Activated naive CD4-positive, alpha-beta T cell treated with anti-CD3 and anti-CD28 coated beads, Interleukin-2, amount 10 ng/mL, durations not matched to agents 7 days and 5 days (primary cell): ENCODE measurements at regions not wholly inside any gene's neighbourhood (a gene's known extent, or its start where the extent isn't known, plus 50 kb on each side); places are given as distances from the start of the nearest gene placed in this dataset.
"Not testable (repeated sequence)": the region's sequence is repeated elsewhere in the genome, so short reads cannot be mapped to it uniquely, and the experiment has no call there.

ENCODE experiments used
- CTCF ChIA-PET: fragments of 350-600 bp; sonication (Branson Sonifier 250); formaldehyde crosslinking; loops from one replicate; lab custom pipeline; 2021; ENCODE audit warnings: antibody characterized with exemption; lab: Charles Lee
- DNase-seq: peaks from one replicate; pipeline ENCODE4 v3.0.0-alpha.2; 2020
- H3K27ac Mint-ChIP-seq: one replicate; pipeline ENCODE4 v1.8.0; 2021; ENCODE audit warnings: mild to moderate bottlenecking, moderate library complexity, mixed read lengths
- H3K27me3 Mint-ChIP-seq: one replicate; pipeline ENCODE4 v1.8.0; 2021; ENCODE audit warnings: mild to moderate bottlenecking, mixed read lengths
- H3K36me3 Mint-ChIP-seq: one replicate; pipeline ENCODE4 v1.8.0; 2021; ENCODE audit warnings: mixed read lengths
- H3K4me1 Mint-ChIP-seq: one replicate; pipeline ENCODE4 v1.8.0; 2021; ENCODE audit warnings: mixed read lengths
- H3K4me3 Mint-ChIP-seq: one replicate; pipeline ENCODE4 v1.8.0; 2021; ENCODE audit warnings: mild to moderate bottlenecking, moderate library complexity, mixed read lengths
- H3K9me3 Mint-ChIP-seq: one replicate; pipeline ENCODE4 v1.8.0; 2021; ENCODE audit warnings: mixed read lengths

DNA sequence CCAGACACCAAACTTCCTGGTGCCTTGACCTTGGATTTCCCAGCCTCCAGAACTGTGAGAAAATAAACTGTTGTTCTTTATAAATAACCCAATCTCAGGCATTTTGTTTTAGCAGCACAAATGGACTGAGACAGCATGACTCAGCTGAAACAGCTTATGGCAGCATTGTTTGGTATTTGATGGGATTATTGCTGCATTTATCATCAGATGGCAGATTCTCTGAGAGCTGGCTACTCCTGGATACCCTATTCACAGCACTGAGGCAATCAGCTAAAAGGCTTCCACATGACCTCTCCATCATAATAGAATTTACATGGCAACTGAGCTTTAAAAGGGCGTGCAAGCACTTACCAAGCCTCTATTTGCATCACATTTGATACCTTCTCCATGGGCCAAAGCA, 623.1 kb upstream of the CPEB2 start:
- Mint-ChIP-seq H3K4me3 (no peak overlapping the region), H3K27me3 (no peaks in the 10 kb centered on the region), H3K9me3 (no peaks in the 10 kb centered on the region), H3K27ac (no peak overlapping the region), H3K36me3 (no peaks in the 10 kb centered on the region), H3K4me1 (no peaks in the 10 kb centered on the region)
- CTCF ChIA-PET: no interaction called here
- no peak for DNase-seq

DNA sequence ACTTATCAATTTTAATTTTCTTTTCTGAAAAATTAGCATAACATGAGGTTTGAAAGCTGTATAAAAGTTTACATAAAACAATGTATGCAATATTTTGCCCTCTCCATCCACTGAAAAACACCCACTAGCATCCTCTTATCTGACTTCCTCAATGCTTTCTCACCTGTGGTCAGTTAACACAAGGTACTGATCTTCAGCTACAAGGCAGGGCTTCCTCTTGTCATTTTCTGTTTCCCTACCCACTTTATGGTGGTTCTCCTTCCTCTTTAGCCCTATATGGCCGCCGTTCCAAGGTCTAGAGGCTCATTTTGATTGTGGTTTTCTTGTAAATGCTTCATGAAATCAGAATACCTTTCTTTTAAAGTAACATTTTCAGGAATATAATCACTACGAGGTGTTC, 618.6 kb upstream of the CPEB2 start:
- Mint-ChIP-seq H3K4me3 (no peak overlapping the region), H3K27ac (no peak overlapping the region), H3K36me3 (no peaks in the 10 kb centered on the region), H3K4me1 (no peaks in the 10 kb centered on the region), H3K9me3 (no peaks in the 10 kb centered on the region), H3K27me3 (no peaks in the 10 kb centered on the region)
- CTCF ChIA-PET: no interaction called here
- DNase-seq: no peak

GRCh38 chr4:14384824-14385223, 617.5 kb upstream of the CPEB2 start:
- Mint-ChIP-seq H3K4me3 (no peak overlapping the region), H3K27ac (no peak overlapping the region), H3K4me1 (no peaks in the 10 kb centered on the region), H3K9me3 (no peaks in the 10 kb centered on the region), H3K36me3 (no peaks in the 10 kb centered on the region), H3K27me3 (no peaks in the 10 kb centered on the region)
- DNase-seq: no peak
- CTCF ChIA-PET: no interaction called here

- H3K27ac Mint-ChIP-seq: no peak overlapping the region
- CTCF ChIA-PET: no interaction called here
- no peaks in the 10 kb centered on the region for H3K36me3 Mint-ChIP-seq
Measured at GRCh38 chr4:14386196-14386595, 616.1 kb upstream of the CPEB2 start.

DNA sequence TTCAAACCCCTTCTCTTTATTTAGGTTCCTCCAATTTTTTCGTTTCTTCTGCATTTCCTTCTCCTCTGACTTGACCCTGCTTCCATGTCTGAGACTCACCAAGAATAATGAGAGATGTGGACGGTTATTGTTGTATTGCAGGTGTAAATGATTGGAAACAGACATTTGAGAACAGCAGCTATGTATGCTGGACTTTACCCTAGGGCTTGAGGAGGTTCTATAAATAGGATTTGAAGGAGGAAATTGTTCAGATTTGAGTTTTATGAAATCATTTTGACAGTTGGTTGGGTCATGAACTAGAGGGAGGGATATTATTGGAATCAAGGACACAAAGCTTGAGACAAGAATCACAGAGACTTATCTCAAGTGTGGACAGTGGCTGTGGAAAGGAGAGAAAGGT, 614.6 kb upstream of the CPEB2 start:
- H3K9me3 Mint-ChIP-seq: no peaks in the 10 kb centered on the region
- no peak overlapping the region for H3K27ac Mint-ChIP-seq
- no peak overlapping the region for H3K4me3 Mint-ChIP-seq

More at GRCh38 chr4:14386196-14386595, 616.1 kb upstream of the CPEB2 start:
- Mint-ChIP-seq H3K4me3 (no peak overlapping the region), H3K4me1 (no peaks in the 10 kb centered on the region), H3K9me3 (no peaks in the 10 kb centered on the region), H3K27me3 (no peaks in the 10 kb centered on the region)
- DNase-seq: no peak

DNA sequence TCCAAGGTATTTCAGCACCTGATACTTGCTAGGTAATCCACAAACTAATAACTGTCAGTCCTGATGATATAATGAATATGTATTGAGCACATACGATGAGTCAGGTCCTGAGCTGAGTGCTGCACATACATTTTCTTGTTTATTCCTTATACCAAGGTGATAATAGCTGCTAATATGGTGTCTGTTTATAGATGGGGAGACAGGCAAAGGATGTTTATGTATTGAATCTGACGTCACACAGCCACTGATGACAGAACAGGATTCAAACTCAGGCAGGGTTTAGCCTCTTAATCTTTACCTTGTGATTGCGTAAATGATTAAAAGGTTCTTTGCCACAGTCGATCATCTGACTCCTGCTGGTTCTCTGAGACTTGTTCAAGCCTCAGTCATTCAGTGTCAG, 609.9 kb upstream of the CPEB2 start:
- no peaks in the 10 kb centered on the region for H3K36me3 Mint-ChIP-seq
- no peaks in the 10 kb centered on the region for H3K4me1 Mint-ChIP-seq
- H3K27ac Mint-ChIP-seq: no peak overlapping the region
- no peak for DNase-seq
- no peaks in the 10 kb centered on the region for H3K9me3 Mint-ChIP-seq
- H3K4me3 Mint-ChIP-seq: no peak overlapping the region
- H3K27me3 Mint-ChIP-seq: no peaks in the 10 kb centered on the region
- CTCF ChIA-PET: no interaction called here

More for the DNA sequence above, 614.6 kb upstream of the CPEB2 start:
- CTCF ChIA-PET: no interaction called here
- Mint-ChIP-seq H3K27me3 (no peaks in the 10 kb centered on the region), H3K36me3 (no peaks in the 10 kb centered on the region), H3K4me1 (no peaks in the 10 kb centered on the region)
- no peak for DNase-seq

GRCh38 chr4:14396183-14396582, 606.1 kb upstream of the CPEB2 start:
- H3K27ac Mint-ChIP-seq: no peak overlapping the region
- H3K36me3 Mint-ChIP-seq: no peaks in the 10 kb centered on the region
- H3K4me3 Mint-ChIP-seq: no peak overlapping the region
- no peaks in the 10 kb centered on the region for H3K27me3 Mint-ChIP-seq
- no peak for DNase-seq
- CTCF ChIA-PET: no interaction called here
- H3K9me3 Mint-ChIP-seq: no peaks in the 10 kb centered on the region
- H3K4me1 Mint-ChIP-seq: no peaks in the 10 kb centered on the region

DNA sequence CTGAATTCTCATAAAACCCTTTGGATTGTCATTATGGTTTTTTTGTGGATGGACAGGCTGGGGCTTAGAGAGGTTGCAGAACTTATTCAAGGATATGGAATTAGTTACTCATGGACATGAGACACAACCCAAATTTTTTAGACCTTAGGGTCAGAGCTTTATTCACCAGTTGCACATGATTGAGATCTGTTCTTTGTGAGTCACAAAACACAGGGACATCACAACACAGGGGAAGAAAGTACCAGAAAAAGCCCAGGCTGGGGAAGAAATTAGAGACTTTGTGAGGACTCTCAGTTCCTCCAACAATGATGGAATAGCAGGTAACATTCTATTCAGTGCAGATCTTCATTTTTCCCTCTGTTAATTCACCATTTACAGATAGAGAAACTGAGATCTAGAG, 602.4 kb upstream of the CPEB2 start:
- no peaks in the 10 kb centered on the region for H3K36me3 Mint-ChIP-seq
- CTCF ChIA-PET: no interaction called here
- H3K9me3 Mint-ChIP-seq: peaks cover 5% of the 10 kb centered on the region
- no peaks in the 10 kb centered on the region for H3K27me3 Mint-ChIP-seq
- no peak for DNase-seq
- H3K4me1 Mint-ChIP-seq: no peaks in the 10 kb centered on the region
- H3K4me3 Mint-ChIP-seq: no peak overlapping the region
- H3K27ac Mint-ChIP-seq: no peak overlapping the region

GRCh38 chr4:14400307-14400706, 602.0 kb upstream of the CPEB2 start:
- Mint-ChIP-seq H3K36me3 (no peaks in the 10 kb centered on the region), H3K4me3 (no peak overlapping the region), H3K4me1 (no peaks in the 10 kb centered on the region), H3K9me3 (peaks cover 5% of the 10 kb centered on the region), H3K27me3 (no peaks in the 10 kb centered on the region), H3K27ac (no peak overlapping the region)
- CTCF ChIA-PET: no interaction called here
- DNase-seq: no peak

- CTCF ChIA-PET: no interaction called here
- no peaks in the 10 kb centered on the region for H3K27me3 Mint-ChIP-seq
- no peak for DNase-seq
- H3K4me3 Mint-ChIP-seq: no peak overlapping the region
- H3K27ac Mint-ChIP-seq: no peak overlapping the region
- H3K9me3 Mint-ChIP-seq: peaks cover 5% of the 10 kb centered on the region
- no peaks in the 10 kb centered on the region for H3K36me3 Mint-ChIP-seq
- H3K4me1 Mint-ChIP-seq: no peaks in the 10 kb centered on the region
Measured at GRCh38 chr4:14403132-14403531, 599.1 kb upstream of the CPEB2 start.

DNA sequence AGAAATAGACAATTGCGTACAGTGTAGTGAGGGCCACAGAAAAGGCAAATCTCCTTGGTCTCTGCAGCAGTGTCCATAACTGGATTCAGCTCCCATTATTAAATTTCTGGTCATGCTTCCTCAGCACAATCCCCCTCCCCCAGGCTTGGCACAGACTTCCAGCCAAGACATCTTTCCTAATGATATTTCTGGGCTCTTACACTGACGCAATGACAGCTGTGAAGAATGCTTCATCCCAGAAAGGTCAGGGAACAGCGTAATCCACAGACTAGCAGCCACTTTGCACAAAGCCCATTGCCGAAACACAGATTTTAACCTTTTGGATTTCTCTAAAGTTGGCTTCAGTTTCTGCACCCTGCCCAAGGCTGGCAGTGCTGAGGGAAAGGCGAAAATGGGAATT, 597.6 kb upstream of the CPEB2 start:
- H3K36me3 Mint-ChIP-seq: no peaks in the 10 kb centered on the region
- no peaks in the 10 kb centered on the region for H3K4me1 Mint-ChIP-seq
- CTCF ChIA-PET: no interaction called here
- H3K27ac Mint-ChIP-seq: no peak overlapping the region
- no peaks in the 10 kb centered on the region for H3K27me3 Mint-ChIP-seq
- peaks cover 5% of the 10 kb centered on the region for H3K9me3 Mint-ChIP-seq
- no peak for DNase-seq
- H3K4me3 Mint-ChIP-seq: no peak overlapping the region

DNA sequence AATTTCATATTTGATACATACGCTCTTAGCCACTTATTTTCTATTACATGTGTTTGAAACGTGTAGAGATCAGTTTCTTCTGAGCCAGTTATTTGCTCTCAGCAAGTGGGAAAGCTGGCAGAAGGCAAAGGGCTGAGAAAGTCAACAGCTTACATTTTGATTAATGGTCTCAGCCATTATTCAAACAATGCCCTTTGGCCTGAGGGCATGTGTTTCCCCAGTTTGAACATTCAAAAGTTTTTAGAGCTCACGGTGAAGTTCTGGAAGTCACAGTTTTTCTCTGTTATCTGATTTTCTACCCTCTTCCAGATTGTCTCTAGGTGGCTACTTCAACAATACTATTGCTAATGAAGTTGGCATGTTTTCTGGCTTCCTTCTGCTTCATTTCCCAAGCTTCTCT, 591.8 kb upstream of the CPEB2 start:
- no peaks in the 10 kb centered on the region for H3K4me1 Mint-ChIP-seq
- no peak overlapping the region for H3K27ac Mint-ChIP-seq
- no peaks in the 10 kb centered on the region for H3K36me3 Mint-ChIP-seq
- no peak for DNase-seq
- CTCF ChIA-PET: no interaction called here
- H3K9me3 Mint-ChIP-seq: no peaks in the 10 kb centered on the region
- no peaks in the 10 kb centered on the region for H3K27me3 Mint-ChIP-seq
- H3K4me3 Mint-ChIP-seq: no peak overlapping the region

GRCh38 chr4:14415146-14415545, 587.1 kb upstream of the CPEB2 start:
- no peaks in the 10 kb centered on the region for H3K27me3 Mint-ChIP-seq
- H3K36me3 Mint-ChIP-seq: no peaks in the 10 kb centered on the region
- no peak overlapping the region for H3K27ac Mint-ChIP-seq
- H3K9me3 Mint-ChIP-seq: peaks cover 3% of the 10 kb centered on the region
- no peaks in the 10 kb centered on the region for H3K4me1 Mint-ChIP-seq
- no peak overlapping the region for H3K4me3 Mint-ChIP-seq
- no peak for DNase-seq
- CTCF ChIA-PET: no interaction called here

- no peak for DNase-seq
- no peaks in the 10 kb centered on the region for H3K36me3 Mint-ChIP-seq
- H3K9me3 Mint-ChIP-seq: peaks cover 7% of the 10 kb centered on the region
- H3K27ac Mint-ChIP-seq: no peak overlapping the region
- H3K4me3 Mint-ChIP-seq: no peak overlapping the region
- CTCF ChIA-PET: no interaction called here
- H3K4me1 Mint-ChIP-seq: no peaks in the 10 kb centered on the region
- no peaks in the 10 kb centered on the region for H3K27me3 Mint-ChIP-seq
Measured at GRCh38 chr4:14419516-14419915, 582.8 kb upstream of the CPEB2 start.

- DNase-seq, H3K27ac Mint-ChIP-seq, H3K4me3 Mint-ChIP-seq, H3K27me3 Mint-ChIP-seq, H3K4me1 Mint-ChIP-seq, CTCF ChIA-PET, H3K9me3 Mint-ChIP-seq, H3K36me3 Mint-ChIP-seq: not testable (repeated sequence)
Measured at GRCh38 chr4:14426297-14426696, 576.0 kb upstream of the CPEB2 start.

GRCh38 chr4:14428125-14428524, 574.2 kb upstream of the CPEB2 start:
- Mint-ChIP-seq H3K36me3 (no peaks in the 10 kb centered on the region), H3K4me1 (no peaks in the 10 kb centered on the region), H3K9me3 (peaks cover 7% of the 10 kb centered on the region), H3K4me3 (no peak overlapping the region), H3K27ac (no peak overlapping the region), H3K27me3 (peaks cover 4% of the 10 kb centered on the region)
- CTCF ChIA-PET: no interaction called here
- no peak for DNase-seq
